Mucosa of descending colon (tissue), 3 donors: ENCODE measurements at regions not wholly inside any gene's neighbourhood (a gene's known extent, or its start where the extent isn't known, plus 50 kb on each side); places are given as distances from the start of the nearest gene placed in this dataset.

Experiments used
- ATAC-seq: fragments of 200-7000 bp; cut with Tn5 transposase; one replicate; pipeline ENCODE4 v1.9.1; 2020; ENCODE audit warnings: mild to moderate bottlenecking, moderate library complexity
- DNase-seq, 3 donors: peaks; one replicate each; pipeline ENCODE4 v3.0.0-alpha.2; 2020
- H3K36me3 ChIP-seq: fragments of 200-600 bp; one replicate; pipeline ENCODE4 v1.8.0; 2021; ENCODE audit warnings: low read depth, mild to moderate bottlenecking
- H3K4me1 ChIP-seq: fragments of 200-600 bp; one replicate; pipeline ENCODE4 v1.8.0; 2021; ENCODE audit warnings: low read depth, mild to moderate bottlenecking
- H3K4me3 ChIP-seq: fragments of 200-600 bp; one replicate; pipeline ENCODE4 v1.8.0; 2021; ENCODE audit warnings: mild to moderate bottlenecking
- H3K9me3 ChIP-seq: fragments of 200-600 bp; one replicate; pipeline ENCODE4 v1.8.0; 2021; ENCODE audit warnings: mild to moderate bottlenecking
- intact Hi-C, 2 donors: fragments of 100-400 bp; cut with DNase I in 1 of 2; cut with micrococcal nuclease in 1 of 2; formaldehyde crosslinking; loops; one replicate each; pipeline versions ENCODE4 v1.11.0 to v1.11.1; 2022; cut with DNase I, micrococcal nuclease
- TF ChIP-seq, protein P1 (sequence below): fragments of 200-600 bp; IDR thresholded peaks from one replicate; pipeline ENCODE4 v1.8.0; 2022; ENCODE audit warnings: antibody characterized with exemption, mild to moderate bottlenecking
- donor health status: DM: no; HTN: no; CAD: no; lungs with moderate emphysema.
- donor health status: DM: no; HTN: no; CAD: no.
- donor health status: DM: no; HTN: yes; CAD: no.

DNA sequence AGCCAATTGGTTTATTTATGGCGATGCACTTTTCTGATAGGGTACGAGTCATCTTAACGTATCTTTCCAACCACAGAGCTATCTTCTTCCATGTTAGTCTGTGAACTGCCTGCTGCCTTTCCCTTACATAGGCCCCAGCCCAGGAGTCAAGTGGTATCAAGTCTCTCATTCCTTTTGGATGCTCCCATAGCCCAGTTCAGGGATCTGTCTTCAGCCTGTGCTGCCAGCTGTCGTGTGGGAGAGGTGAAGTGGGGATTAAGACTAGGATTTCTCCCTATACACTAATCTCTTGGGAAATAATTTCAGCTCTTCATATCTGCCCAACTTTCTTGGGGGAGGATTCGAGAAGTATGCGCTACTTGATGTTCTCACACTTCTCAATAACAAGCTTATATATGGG is 475.7 kb downstream of the EBF1 start:
- Histone ChIP-seq H3K36me3 (no peaks in the 10 kb centered on the region), H3K4me1 (no peaks in the 10 kb centered on the region), H3K9me3 (no peaks in the 10 kb centered on the region), H3K4me3 (no peak overlapping the region)
- DNase-seq (no peak), ATAC-seq (no peak)
- TF ChIP-seq, protein P1, sequence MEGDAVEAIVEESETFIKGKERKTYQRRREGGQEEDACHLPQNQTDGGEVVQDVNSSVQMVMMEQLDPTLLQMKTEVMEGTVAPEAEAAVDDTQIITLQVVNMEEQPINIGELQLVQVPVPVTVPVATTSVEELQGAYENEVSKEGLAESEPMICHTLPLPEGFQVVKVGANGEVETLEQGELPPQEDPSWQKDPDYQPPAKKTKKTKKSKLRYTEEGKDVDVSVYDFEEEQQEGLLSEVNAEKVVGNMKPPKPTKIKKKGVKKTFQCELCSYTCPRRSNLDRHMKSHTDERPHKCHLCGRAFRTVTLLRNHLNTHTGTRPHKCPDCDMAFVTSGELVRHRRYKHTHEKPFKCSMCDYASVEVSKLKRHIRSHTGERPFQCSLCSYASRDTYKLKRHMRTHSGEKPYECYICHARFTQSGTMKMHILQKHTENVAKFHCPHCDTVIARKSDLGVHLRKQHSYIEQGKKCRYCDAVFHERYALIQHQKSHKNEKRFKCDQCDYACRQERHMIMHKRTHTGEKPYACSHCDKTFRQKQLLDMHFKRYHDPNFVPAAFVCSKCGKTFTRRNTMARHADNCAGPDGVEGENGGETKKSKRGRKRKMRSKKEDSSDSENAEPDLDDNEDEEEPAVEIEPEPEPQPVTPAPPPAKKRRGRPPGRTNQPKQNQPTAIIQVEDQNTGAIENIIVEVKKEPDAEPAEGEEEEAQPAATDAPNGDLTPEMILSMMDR = no peak
- intact Hi-C loops = no loop called here

DNA sequence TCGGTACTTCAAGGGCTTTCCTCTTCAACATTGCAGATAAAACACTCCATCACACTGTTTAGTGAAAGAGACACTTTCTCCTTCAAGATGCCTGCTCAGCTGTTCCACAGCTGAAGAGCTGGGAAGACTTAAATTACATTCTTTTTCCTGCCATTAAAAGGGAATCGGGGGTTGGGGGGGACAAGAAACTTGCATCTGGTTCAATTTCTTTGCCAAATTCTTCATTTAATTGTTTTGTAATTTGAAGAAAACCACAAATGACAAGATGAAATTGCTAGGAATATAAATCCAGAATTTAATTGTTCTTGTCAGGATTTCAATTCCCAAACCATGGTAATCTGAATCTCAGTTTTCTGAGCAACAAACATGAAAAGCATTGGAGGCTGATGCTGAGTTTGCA is 478.3 kb downstream of the EBF1 start:
- DNase-seq = no peak

GRCh38 chr5:158619083-158619788 is 480.5 kb downstream of the EBF1 start:
- TF ChIP-seq, protein P1 = no peak
- Histone ChIP-seq H3K36me3 (no peaks in the 10 kb centered on the region), H3K4me1 (no peaks in the 10 kb centered on the region), H3K9me3 (no peaks in the 10 kb centered on the region), H3K4me3 (no peak overlapping the region)
- ATAC-seq = no peak
- intact Hi-C loops = no loop called here
- DNase-seq = no peak

More for the DNA sequence above, 478.3 kb downstream of the EBF1 start:
- no peak overlapping the region for H3K4me3 ChIP-seq
- no peaks in the 10 kb centered on the region for H3K9me3 ChIP-seq
- intact Hi-C loops = no loop called here
- no peaks in the 10 kb centered on the region for H3K36me3 ChIP-seq
- no peaks in the 10 kb centered on the region for H3K4me1 ChIP-seq
- ATAC-seq = no peak
- TF ChIP-seq, protein P1 = no peak

DNA sequence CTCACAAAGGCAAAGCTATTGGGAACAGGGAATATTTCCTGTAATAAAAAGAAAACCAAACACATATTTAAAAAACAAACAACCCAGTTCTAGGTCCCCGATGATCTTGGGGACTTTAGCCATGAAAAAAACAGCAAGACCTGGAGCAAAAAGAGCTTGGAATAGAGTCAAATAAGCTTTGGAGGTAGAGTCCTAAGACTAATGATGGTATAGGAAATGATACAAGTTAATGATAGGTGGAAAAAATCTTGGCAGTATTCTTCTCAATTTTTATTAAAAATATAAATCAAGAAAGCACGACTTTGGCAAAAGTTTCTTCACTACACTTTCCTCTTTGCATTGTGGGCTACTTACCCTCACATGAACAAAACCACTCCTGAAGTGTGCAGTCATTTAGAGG is 481.5 kb downstream of the EBF1 start:
- no peak for ATAC-seq
- intact Hi-C loops = no loop called here
- H3K4me3 ChIP-seq = no peak overlapping the region
- TF ChIP-seq, protein P1 = no peak
- H3K4me1 ChIP-seq = no peaks in the 10 kb centered on the region
- no peaks in the 10 kb centered on the region for H3K9me3 ChIP-seq
- DNase-seq = no peak
- H3K36me3 ChIP-seq = no peaks in the 10 kb centered on the region

GRCh38 chr5:158616707-158617106 is 483.0 kb downstream of the EBF1 start:
- H3K36me3 ChIP-seq = no peaks in the 10 kb centered on the region
- H3K4me1 ChIP-seq = no peaks in the 10 kb centered on the region
- intact Hi-C loops = no loop called here
- DNase-seq = no peak
- H3K4me3 ChIP-seq = no peak overlapping the region
- no peaks in the 10 kb centered on the region for H3K9me3 ChIP-seq
- TF ChIP-seq, protein P1 = no peak
- no peak for ATAC-seq

DNA sequence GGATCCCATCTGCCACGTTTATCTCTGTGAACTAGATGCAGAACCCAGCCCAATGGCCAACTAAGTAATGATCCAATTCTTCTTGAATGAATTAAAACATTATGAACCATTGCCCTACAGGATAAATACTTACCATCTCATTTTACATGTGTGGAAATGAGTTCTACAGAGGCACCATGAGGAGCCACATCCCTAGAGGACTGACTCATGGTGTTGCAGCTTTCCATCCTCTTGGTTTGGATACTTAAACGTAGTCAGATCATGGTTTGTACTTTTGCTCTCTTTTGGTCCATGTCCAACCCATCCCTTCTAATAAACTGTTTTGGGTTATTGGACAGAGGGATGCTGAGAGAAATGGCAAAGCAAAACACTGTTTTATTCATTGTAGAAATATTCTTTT is 484.8 kb downstream of the EBF1 start:
- Histone ChIP-seq H3K4me1 (no peaks in the 10 kb centered on the region), H3K9me3 (no peaks in the 10 kb centered on the region), H3K36me3 (no peaks in the 10 kb centered on the region), H3K4me3 (no peak overlapping the region)
- ATAC-seq (no peak), DNase-seq (no peak)
- intact Hi-C loops = no loop called here
- TF ChIP-seq, protein P1 = no peak
